Renal cortex interstitium (tissue), 11 donors: ENCODE measurements at regions not wholly inside any gene's neighbourhood (a gene's known extent, or its start where the extent isn't known, plus 50 kb on each side); places are given as distances from the start of the nearest gene placed in this dataset.

Experiments used
- DNase-seq, 11 donors: peaks; one replicate each; pipeline ENCODE4 v3.0.0-alpha.2; 2013; ENCODE audit warnings: low read depth in 9 of 11, low spot score in 4 of 11; ENCODE audit errors: extremely low read depth in 1 of 11

- no peak for DNase-seq
Measured at GRCh38 chr11:70544774-70545609, 146.7 kb downstream of the CTTN start.

- DNase-seq, result no peak
Measured at GRCh38 chr11:70545610-70545912, 147.2 kb downstream of the CTTN start.

- DNase-seq, result no peak
Measured at GRCh38 chr11:70546191-70546940, 148.0 kb downstream of the CTTN start.

- DNase-seq, result no peak
Measured at GRCh38 chr11:70547386-70547785, 149.1 kb downstream of the CTTN start.

- no peak for DNase-seq
Measured at GRCh38 chr11:70547821-70548670, 149.7 kb downstream of the CTTN start.

- no peak for DNase-seq
Measured at GRCh38 chr11:70548976-70549375, 150.6 kb downstream of the CTTN start.

GRCh38 chr11:70549386-70549785, 151.1 kb downstream of the CTTN start:
- no peak for DNase-seq

GRCh38 chr11:70549796-70550195, 151.5 kb downstream of the CTTN start:
- no peak for DNase-seq

GRCh38 chr11:70550456-70551195, 152.3 kb downstream of the CTTN start:
- DNase-seq, result no peak

GRCh38 chr11:70551351-70552166, 153.2 kb downstream of the CTTN start:
- DNase-seq, result no peak

GRCh38 chr11:70552167-70553150, 154.1 kb downstream of the CTTN start:
- DNase-seq, result peak in 4 of 11 donors; percentile 11 to 36 (median 16)

GRCh38 chr11:70555078-70555477, 156.7 kb downstream of the CTTN start:
- no peak for DNase-seq

GRCh38 chr11:70556884-70557741, 158.8 kb downstream of the CTTN start:
- DNase-seq, result no peak

GRCh38 chr11:70557742-70558485, 159.6 kb downstream of the CTTN start:
- no peak for DNase-seq

GRCh38 chr11:70558681-70559080, 160.4 kb downstream of the CTTN start:
- DNase-seq, result no peak

- DNase-seq, result no peak
Measured at GRCh38 chr11:70559516-70559915, 161.2 kb downstream of the CTTN start.
